MM.1S (cell line): ENCODE measurements at regions not wholly inside any gene's neighbourhood (a gene's known extent, or its start where the extent isn't known, plus 50 kb on each side); places are given as distances from the start of the nearest gene placed in this dataset.

Experiments
- DNase-seq: peaks from one replicate; pipeline ENCODE4 v3.0.0-alpha.2; 2015
- H2AFZ ChIP-seq: fragments of 300-600 bp; sonication (generic); 2 replicates; pipeline ENCODE4 v1.6.0; 2016; ENCODE audit warnings: antibody characterized with exemption, low read length
- H3F3A ChIP-seq: fragments of 300-600 bp; sonication (generic); 2 replicates; pipeline ENCODE4 v1.6.1; 2016; ENCODE audit warnings: mild to moderate bottlenecking, antibody characterized with exemption, low read length, moderate library complexity, mixed read lengths; ENCODE audit not compliant: insufficient read depth
- H3K27ac ChIP-seq: fragments of 300-600 bp; sonication (generic); 2 replicates; pipeline ENCODE4 v1.5.1; 2016; ENCODE audit warnings: mild to moderate bottlenecking, low read length
- H3K27me3 ChIP-seq: fragments of 300-600 bp; sonication (generic); replicated peaks from 2 replicates; pipeline ENCODE4 v1.6.0; 2016; ENCODE audit warnings: low read length; ENCODE audit not compliant: insufficient read depth
- H3K36me3 ChIP-seq: fragments of 300-600 bp; sonication (generic); replicated peaks from 2 replicates; pipeline ENCODE4 v1.6.1; 2016; ENCODE audit warnings: mild to moderate bottlenecking, low read length, mixed read lengths; ENCODE audit not compliant: insufficient read depth
- H3K4me1 ChIP-seq: fragments of 300-600 bp; sonication (generic); 2 replicates; pipeline ENCODE4 v1.6.1; 2016; ENCODE audit warnings: low read length, mixed read lengths
- H3K4me2 ChIP-seq: fragments of 300-600 bp; sonication (generic); 2 replicates; pipeline ENCODE4 v1.6.0; 2016; ENCODE audit warnings: low read depth, low read length
- H3K4me3 ChIP-seq: fragments of 300-600 bp; sonication (generic); 2 replicates; pipeline ENCODE4 v1.5.1; 2016; ENCODE audit warnings: low read length, mixed read lengths
- H3K79me2 ChIP-seq: fragments of 300-600 bp; sonication (generic); 2 replicates; pipeline ENCODE4 v1.6.1; 2016; ENCODE audit warnings: mixed run types, low read length, mixed read lengths
- H3K9ac ChIP-seq: fragments of 300-600 bp; sonication (generic); 2 replicates; pipeline ENCODE4 v1.6.1; 2016; ENCODE audit warnings: low read length, mixed read lengths
- H3K9me2 ChIP-seq: fragments of 300-600 bp; sonication (generic); replicated peaks from 2 replicates; pipeline ENCODE4 v1.6.1; 2016; ENCODE audit warnings: mild to moderate bottlenecking, low read length, mixed read lengths; ENCODE audit not compliant: insufficient read depth
- H3K9me3 ChIP-seq: fragments of 300-600 bp; sonication (generic); replicated peaks from 2 replicates; pipeline ENCODE4 v1.6.1; 2016; ENCODE audit warnings: mild to moderate bottlenecking, low read length, mixed read lengths; ENCODE audit not compliant: insufficient read depth
- H4K20me1 ChIP-seq: fragments of 300-600 bp; sonication (generic); 2 replicates; pipeline ENCODE4 v1.6.1; 2016; ENCODE audit warnings: mild to moderate bottlenecking, low read length, moderate library complexity, mixed read lengths; ENCODE audit not compliant: insufficient read depth
- CTCF ChIP-seq: fragments of 300-600 bp; sonication (generic); IDR thresholded peaks from 2 replicates; pipeline ENCODE4 v1.5.1; 2016; ENCODE audit warnings: antibody characterized with exemption, low read length, mixed read lengths
- EZH2 ChIP-seq: fragments of 300-600 bp; sonication (generic); optimal IDR thresholded peaks from 2 replicates; pipeline ENCODE3; 2017; ENCODE audit warnings: low read depth, mild to moderate bottlenecking, antibody characterized with exemption, low read length, mixed read lengths
- EZH2phosphoT487 ChIP-seq: fragments of 300-600 bp; sonication (generic); IDR thresholded peaks from 2 replicates; pipeline ENCODE4 v1.6.1; 2018; ENCODE audit warnings: antibody characterized with exemption, low read length

GRCh38 chr9:109923471-109923760 lies 143.4 kb downstream of the PALM2AKAP2 start:
- TF ChIP-seq EZH2: no peak
- TF ChIP-seq EZH2phosphoT487: no peak
- TF ChIP-seq CTCF: no peak
- H2AFZ ChIP-seq: no peak overlapping the region

GRCh38 chr9:109923806-109924205 lies 143.8 kb downstream of the PALM2AKAP2 start:
- H3K36me3 ChIP-seq: no peaks in the 10 kb centered on the region
- no peak overlapping the region for H3K9ac ChIP-seq
- no peak overlapping the region for H3K4me3 ChIP-seq
- no peaks in the 10 kb centered on the region for H3K9me2 ChIP-seq
- TF ChIP-seq CTCF (no peak), EZH2 (no peak), EZH2phosphoT487 (no peak)
- H2AFZ ChIP-seq: no peak overlapping the region
- DNase-seq: no peak
- no peak overlapping the region for H3K27ac ChIP-seq
- no peaks in the 10 kb centered on the region for H3K27me3 ChIP-seq
- H3K79me2 ChIP-seq: no peaks in the 10 kb centered on the region
- peaks cover 32% of the 10 kb centered on the region for H3K4me1 ChIP-seq
- H3F3A ChIP-seq: peaks cover 16% of the 10 kb centered on the region
- H4K20me1 ChIP-seq: no peaks in the 10 kb centered on the region
- no peaks in the 10 kb centered on the region for H3K9me3 ChIP-seq
- no peak overlapping the region for H3K4me2 ChIP-seq

More at GRCh38 chr9:109923471-109923760, 143.4 kb downstream of the PALM2AKAP2 start:
- H3K36me3 ChIP-seq: no peaks in the 10 kb centered on the region
- H3K9me2 ChIP-seq: no peaks in the 10 kb centered on the region
- peaks cover 35% of the 10 kb centered on the region for H3K4me1 ChIP-seq
- H3K9me3 ChIP-seq: no peaks in the 10 kb centered on the region
- no peaks in the 10 kb centered on the region for H4K20me1 ChIP-seq
- H3K27me3 ChIP-seq: no peaks in the 10 kb centered on the region
- no peak for DNase-seq
- no peak overlapping the region for H3K9ac ChIP-seq
- H3K79me2 ChIP-seq: no peaks in the 10 kb centered on the region
- H3K27ac ChIP-seq: no peak overlapping the region
- no peak overlapping the region for H3K4me2 ChIP-seq
- no peak overlapping the region for H3K4me3 ChIP-seq
- peaks cover 20% of the 10 kb centered on the region for H3F3A ChIP-seq

GRCh38 chr9:109925799-109926198 lies 145.8 kb downstream of the PALM2AKAP2 start:
- H3K4me1 ChIP-seq: peaks cover 15% of the 10 kb centered on the region
- H3K9me2 ChIP-seq: no peaks in the 10 kb centered on the region
- H3K9me3 ChIP-seq: no peaks in the 10 kb centered on the region
- no peaks in the 10 kb centered on the region for H4K20me1 ChIP-seq
- no peak overlapping the region for H3K9ac ChIP-seq
- no peaks in the 10 kb centered on the region for H3K27me3 ChIP-seq
- H3F3A ChIP-seq: no peaks in the 10 kb centered on the region
- no peaks in the 10 kb centered on the region for H3K79me2 ChIP-seq
- TF ChIP-seq CTCF (no peak), EZH2 (no peak), EZH2phosphoT487 (no peak)
- H3K36me3 ChIP-seq: no peaks in the 10 kb centered on the region
- H3K4me2 ChIP-seq: no peak overlapping the region
- H2AFZ ChIP-seq: no peak overlapping the region
- H3K27ac ChIP-seq: no peak overlapping the region
- DNase-seq: no peak
- H3K4me3 ChIP-seq: no peak overlapping the region
